HUES6 (cell line): ENCODE measurements at regions not wholly inside any gene's neighbourhood (a gene's known extent, or its start where the extent isn't known, plus 50 kb on each side); places are given as distances from the start of the nearest gene placed in this dataset.

Experiments
- H3K27ac ChIP-seq: 2 replicates; pipeline ENCODE4 v1.7.0; 2013; ENCODE audit warnings: low read depth, mild to moderate bottlenecking, low read length, inconsistent platforms
- H3K27me3 ChIP-seq: 2 replicates; pipeline ENCODE4 v1.6.1; 2013; ENCODE audit warnings: low read length; ENCODE audit not compliant: control insufficient read depth, insufficient read depth
- H3K36me3 ChIP-seq: 2 replicates; pipeline ENCODE4 v1.6.1; 2013; ENCODE audit warnings: low read length; ENCODE audit not compliant: control insufficient read depth, insufficient read depth
- H3K4me1 ChIP-seq: 2 replicates; pipeline ENCODE4 v1.6.1; 2013; ENCODE audit warnings: low read length; ENCODE audit not compliant: control insufficient read depth, insufficient read depth
- H3K4me3 ChIP-seq: 2 replicates; pipeline ENCODE4 v1.5.1; 2013; ENCODE audit warnings: low read depth, low read length
- H3K9ac ChIP-seq: one replicate; pipeline ENCODE4 v1.6.1; 2013; ENCODE audit warnings: mild to moderate bottlenecking, low read length
- H3K9me3 ChIP-seq: 2 replicates; pipeline ENCODE4 v1.6.1; 2013; ENCODE audit warnings: low read depth, low read length; ENCODE audit not compliant: control insufficient read depth, insufficient read depth

DNA sequence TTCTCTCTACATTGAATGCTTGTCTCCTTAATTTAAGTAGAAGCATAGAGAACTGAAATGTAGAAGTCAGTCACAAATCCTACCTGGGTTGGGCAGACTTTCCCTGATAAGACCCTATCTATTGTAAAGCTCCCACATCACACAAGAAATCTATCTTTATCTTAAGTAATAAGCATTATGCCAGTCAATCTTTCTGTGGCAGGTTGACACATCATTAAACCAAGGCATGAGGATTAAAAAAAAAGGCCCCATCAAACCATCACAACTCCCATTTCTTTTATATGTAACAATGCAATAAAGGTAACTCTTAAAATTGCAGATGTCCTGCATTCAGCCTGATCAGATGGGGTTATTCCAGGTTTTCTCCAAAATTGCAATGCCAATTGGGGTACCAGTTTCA is 311.8 kb downstream of the TOX3 start:
- no peak overlapping the region for H3K9ac ChIP-seq
- no peaks in the 10 kb centered on the region for H3K36me3 ChIP-seq
- H3K4me3 ChIP-seq: no peak overlapping the region
- H3K9me3 ChIP-seq: 0 out of 2 replicates have a peak, but pooled peaks cover 2% of the 10 kb centered on the region
- no peaks in the 10 kb centered on the region; the same call in 1 of the 2 replicates for H3K4me1 ChIP-seq
- H3K27me3 ChIP-seq: no peaks in the 10 kb centered on the region
- no peak overlapping the region for H3K27ac ChIP-seq

GRCh38 chr16:52234626-52235025 is 312.3 kb downstream of the TOX3 start:
- Histone ChIP-seq H3K9me3 (no peaks in the 10 kb centered on the region), H3K36me3 (no peaks in the 10 kb centered on the region), H3K4me1 (no peaks in the 10 kb centered on the region; the same call in 1 of the 2 replicates), H3K27me3 (no peaks in the 10 kb centered on the region), H3K4me3 (no peak overlapping the region), H3K27ac (no peak overlapping the region), H3K9ac (no peak overlapping the region)

DNA sequence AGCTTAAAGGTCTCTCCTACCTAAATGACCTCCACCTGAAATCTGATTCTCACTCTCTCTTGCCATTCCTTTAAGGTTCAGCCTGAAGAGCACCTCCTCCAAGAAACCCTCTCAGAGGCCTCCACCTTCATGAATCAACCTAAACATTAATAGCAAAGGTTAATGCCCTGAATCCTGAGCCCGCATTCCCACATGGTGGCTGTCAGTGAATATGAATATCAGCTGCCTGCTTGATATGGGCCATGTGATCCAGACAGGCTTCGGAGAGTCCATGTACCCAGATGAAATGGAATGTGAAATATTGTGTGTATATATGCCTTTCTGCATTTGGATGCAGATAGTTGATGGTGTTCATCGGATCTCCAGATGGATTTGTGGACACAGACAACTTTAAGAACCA is 317.5 kb downstream of the TOX3 start:
- H3K36me3 ChIP-seq: no peaks in the 10 kb centered on the region
- H3K9ac ChIP-seq: no peak overlapping the region
- H3K27ac ChIP-seq: no peak overlapping the region
- no peaks in the 10 kb centered on the region for H3K9me3 ChIP-seq
- H3K4me3 ChIP-seq: no peak overlapping the region
- H3K4me1 ChIP-seq: no peaks in the 10 kb centered on the region
- no peaks in the 10 kb centered on the region for H3K27me3 ChIP-seq

- H3K4me1 ChIP-seq: no peaks in the 10 kb centered on the region
- no peak overlapping the region for H3K4me3 ChIP-seq
Observed at GRCh38 chr16:52227851-52228250, 319.1 kb downstream of the TOX3 start.

DNA sequence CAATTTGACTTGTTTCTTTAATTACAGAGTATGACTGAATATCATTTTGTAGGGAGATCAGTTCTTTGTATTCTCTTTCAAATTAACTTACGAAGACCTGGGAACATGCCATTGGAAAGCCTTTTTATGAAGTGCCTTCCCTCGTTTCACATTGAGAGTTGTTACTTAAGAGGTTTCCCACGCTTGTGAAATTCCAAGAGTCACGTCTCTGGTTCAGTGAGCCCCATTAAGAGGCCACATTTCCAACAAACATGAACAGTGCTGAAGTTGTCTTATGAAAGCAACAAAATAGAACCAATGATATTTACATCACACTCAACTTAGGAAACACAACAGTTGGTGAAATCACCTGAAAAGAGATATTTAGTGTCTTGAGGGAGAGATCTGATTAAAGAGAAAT is 334.1 kb downstream of the TOX3 start:
- Histone ChIP-seq H3K36me3 (no peaks in the 10 kb centered on the region), H3K4me3 (no peak overlapping the region), H3K9me3 (0 out of 2 replicates have a peak, but pooled peaks cover 3% of the 10 kb centered on the region), H3K9ac (no peak overlapping the region), H3K27ac (no peak overlapping the region), H3K27me3 (no peaks in the 10 kb centered on the region), H3K4me1 (no peaks in the 10 kb centered on the region)

More at GRCh38 chr16:52227851-52228250, 319.1 kb downstream of the TOX3 start:
- H3K36me3 ChIP-seq: no peaks in the 10 kb centered on the region
- no peak overlapping the region for H3K27ac ChIP-seq
- H3K9ac ChIP-seq: no peak overlapping the region
- H3K27me3 ChIP-seq: no peaks in the 10 kb centered on the region
- no peaks in the 10 kb centered on the region for H3K9me3 ChIP-seq

- Histone ChIP-seq H3K36me3 (no peaks in the 10 kb centered on the region), H3K4me3 (no peak overlapping the region)
Observed at GRCh38 chr16:52209227-52209626, 337.7 kb downstream of the TOX3 start.

DNA sequence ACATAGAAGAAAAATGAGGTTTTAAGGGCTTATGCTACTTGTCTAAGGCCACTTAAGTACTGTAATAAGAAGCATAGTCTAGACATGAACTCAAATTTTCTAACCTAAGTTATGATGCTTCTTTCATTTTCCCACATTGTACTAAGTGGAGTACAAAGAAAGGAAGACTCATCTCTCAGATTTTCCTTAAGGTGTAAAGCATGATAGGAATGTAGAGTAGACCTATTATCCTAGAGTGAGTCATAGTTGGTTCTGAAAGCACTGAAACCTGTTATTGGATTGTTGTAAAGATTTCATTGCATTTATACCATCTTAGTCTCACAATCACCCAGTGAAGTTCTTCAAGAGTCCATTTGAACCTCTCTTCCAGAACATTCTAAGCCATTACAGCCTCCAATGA is 343.8 kb downstream of the TOX3 start:
- no peaks in the 10 kb centered on the region for H3K27me3 ChIP-seq
- H3K4me1 ChIP-seq: no peaks in the 10 kb centered on the region
- H3K9ac ChIP-seq: no peak overlapping the region
- H3K4me3 ChIP-seq: no peak overlapping the region
- no peaks in the 10 kb centered on the region for H3K36me3 ChIP-seq
- no peaks in the 10 kb centered on the region for H3K9me3 ChIP-seq
- no peak overlapping the region for H3K27ac ChIP-seq

More at GRCh38 chr16:52209227-52209626, 337.7 kb downstream of the TOX3 start:
- Histone ChIP-seq H3K27me3 (no peaks in the 10 kb centered on the region), H3K27ac (no peak overlapping the region), H3K4me1 (no peaks in the 10 kb centered on the region), H3K9ac (no peak overlapping the region), H3K9me3 (no peaks in the 10 kb centered on the region)

- H3K36me3 ChIP-seq: no peaks in the 10 kb centered on the region
- H3K9me3 ChIP-seq: no peaks in the 10 kb centered on the region; the same call in 1 of the 2 replicates
- H3K9ac ChIP-seq: no peak overlapping the region
- H3K4me3 ChIP-seq: no peak overlapping the region
- no peak overlapping the region for H3K27ac ChIP-seq
- no peaks in the 10 kb centered on the region for H3K27me3 ChIP-seq
- H3K4me1 ChIP-seq: peaks cover 5% of the 10 kb centered on the region; the same call in 1 of the 2 replicates
Observed at GRCh38 chr16:52193441-52193840, 353.5 kb downstream of the TOX3 start.

DNA sequence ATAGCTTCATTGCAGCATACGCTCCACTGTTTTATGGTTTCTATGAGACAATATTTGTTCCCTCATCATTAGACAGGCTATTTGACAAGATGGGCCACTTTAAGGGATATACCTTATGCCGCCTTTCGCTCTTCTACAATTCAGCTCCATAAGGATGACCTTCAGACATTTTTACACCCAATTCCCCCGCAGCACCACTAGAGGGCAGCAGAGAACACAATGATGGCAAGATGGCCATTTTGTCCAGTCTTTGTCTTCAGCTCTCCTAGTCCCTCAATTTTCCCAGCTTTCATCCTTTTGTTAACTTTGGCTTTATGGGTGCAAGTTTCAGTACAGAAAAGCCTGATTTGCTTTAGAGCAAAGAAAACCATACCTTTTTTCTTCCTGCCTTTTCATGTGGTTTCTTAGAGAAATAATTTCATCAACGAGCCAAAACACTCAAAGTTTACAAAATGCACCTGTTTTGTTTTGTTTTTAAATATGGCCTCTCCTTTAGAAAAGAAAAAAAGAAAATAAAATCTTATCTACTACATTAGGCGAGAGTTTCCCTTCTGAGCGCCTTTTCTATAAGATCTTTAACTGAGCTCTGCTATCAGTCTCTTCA is 355.3 kb downstream of the TOX3 start:
- Histone ChIP-seq H3K9me3 (no peaks in the 10 kb centered on the region; the same call in 1 of the 2 replicates), H3K36me3 (no peaks in the 10 kb centered on the region), H3K4me1 (peaks cover 5% of the 10 kb centered on the region; the same call in 1 of the 2 replicates), H3K27me3 (no peaks in the 10 kb centered on the region), H3K4me3 (no peak overlapping the region), H3K9ac (no peak overlapping the region), H3K27ac (no peak overlapping the region)

DNA sequence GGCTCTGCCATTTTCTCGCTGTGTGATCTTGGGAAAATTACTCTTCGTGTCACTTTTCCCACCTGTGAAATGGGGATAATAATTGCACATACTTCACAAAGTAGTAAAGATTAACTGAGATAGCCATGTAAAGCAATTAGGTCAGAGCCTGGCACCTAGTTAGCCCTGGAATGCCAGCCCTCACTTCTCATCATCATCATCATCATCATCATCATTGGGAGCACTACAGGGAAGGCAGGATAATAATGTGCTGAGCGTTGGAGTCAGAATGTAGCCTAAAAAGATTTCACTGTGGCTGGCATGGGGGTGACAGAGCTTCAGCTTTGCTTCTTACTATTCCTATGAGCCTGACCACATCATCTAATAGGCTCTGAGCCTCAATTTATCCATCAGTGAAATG is 362.6 kb downstream of the TOX3 start:
- Histone ChIP-seq H3K36me3 (no peaks in the 10 kb centered on the region), H3K9ac (no peak overlapping the region), H3K27me3 (no peaks in the 10 kb centered on the region)

GRCh38 chr16:52182840-52183239 is 364.1 kb downstream of the TOX3 start:
- no peak overlapping the region for H3K9ac ChIP-seq
- H3K9me3 ChIP-seq: no peaks in the 10 kb centered on the region
- no peak overlapping the region for H3K27ac ChIP-seq
- no peaks in the 10 kb centered on the region for H3K4me1 ChIP-seq
- no peaks in the 10 kb centered on the region; the same call in 1 of the 2 replicates for H3K27me3 ChIP-seq
- H3K36me3 ChIP-seq: no peaks in the 10 kb centered on the region
- no peak overlapping the region for H3K4me3 ChIP-seq

More for the DNA sequence above, 362.6 kb downstream of the TOX3 start:
- Histone ChIP-seq H3K4me3 (no peak overlapping the region), H3K27ac (no peak overlapping the region), H3K4me1 (no peaks in the 10 kb centered on the region), H3K9me3 (no peaks in the 10 kb centered on the region)
